ENCODE measurements at regions not wholly inside any gene's neighbourhood (a gene's known extent, or its start where the extent isn't known, plus 50 kb on each side); places are given as distances from the start of the nearest gene placed in this dataset.
"Not testable (repeated sequence)": the region's sequence is repeated elsewhere in the genome, so short reads cannot be mapped to it uniquely, and the experiment has no call there.

GRCh38 chr1:191519519-191519918, 638.7 kb upstream of the RGS18 start:
- no peak for DNase-seq (ENCODE audit: low spot score in 2 of 2)
- H3K9me3 ChIP-seq = no peaks in the 10 kb centered on the region
- no peaks in the 10 kb centered on the region for H3K4me1 ChIP-seq
- intact Hi-C loops (cut with DNase I; ENCODE audit: low total_unique reads) = no loop called here
- no peaks in the 10 kb centered on the region for H3K36me3 ChIP-seq
- no peak for TF ChIP-seq POLR2AphosphoS5 (IDR thresholded peaks at IDR 0.05)
- TF ChIP-seq POLR2A (IDR thresholded peaks at IDR 0.05) = no peak
- TF ChIP-seq CTCF (IDR thresholded peaks at IDR 0.05) = no peak
- no peak overlapping the region for H3K27ac ChIP-seq
- H3K4me3 ChIP-seq = no peak overlapping the region
- no peaks in the 10 kb centered on the region for H3K27me3 ChIP-seq

- intact Hi-C loops (cut with DNase I; ENCODE audit: low total_unique reads) = no loop called here
- Histone ChIP-seq H3K9me3 (peaks cover 0 to 4% of the 10 kb centered on the region in 2 donors), H3K27ac (no peak overlapping the region), H3K27me3 (no peaks in the 10 kb centered on the region), H3K36me3 (no peaks in the 10 kb centered on the region), H3K4me3 (no peak overlapping the region), H3K4me1 (no peaks in the 10 kb centered on the region)
- no peak for DNase-seq (ENCODE audit: low spot score in 2 of 2)
- TF ChIP-seq POLR2A (IDR thresholded peaks at IDR 0.05) (no peak), POLR2AphosphoS5 (IDR thresholded peaks at IDR 0.05) (no peak), CTCF (IDR thresholded peaks at IDR 0.05) (no peak)
These were observed 637.9 kb upstream of the RGS18 start for GRCh38 chr1:191520345-191520744.

GRCh38 chr1:191525944-191526343, 632.3 kb upstream of the RGS18 start:
- H3K27me3 ChIP-seq; DNase-seq (ENCODE audit: low spot score in 2 of 2); intact Hi-C loops (cut with DNase I; ENCODE audit: low total_unique reads); H3K4me1 ChIP-seq; H3K27ac ChIP-seq; H3K4me3 ChIP-seq; H3K36me3 ChIP-seq; H3K9me3 ChIP-seq: not testable (repeated sequence)

- intact Hi-C loops (cut with DNase I; ENCODE audit: low total_unique reads) = no loop called here
- no peaks in the 10 kb centered on the region for H3K4me1 ChIP-seq
- peak in 1 of 2 donors; percentile 42 for DNase-seq (ENCODE audit: low spot score in 2 of 2)
- no peak overlapping the region for H3K4me3 ChIP-seq
- H3K27ac ChIP-seq = peak overlapping the region; percentile 50 to 51
- peaks cover 3 to 4% of the 10 kb centered on the region in 2 donors for H3K9me3 ChIP-seq
- H3K36me3 ChIP-seq = no peaks in the 10 kb centered on the region
- peak in 1 of 3 donors; percentile 27 for TF ChIP-seq POLR2AphosphoS5 (IDR thresholded peaks at IDR 0.05)
- TF ChIP-seq CTCF (IDR thresholded peaks at IDR 0.05) = no peak
- no peaks in the 10 kb centered on the region for H3K27me3 ChIP-seq
These were observed 630.0 kb upstream of the RGS18 start for GRCh38 chr1:191528275-191528674.

GRCh38 chr1:191530928-191531327, 627.3 kb upstream of the RGS18 start:
- Histone ChIP-seq H3K4me1 (no peaks in the 10 kb centered on the region), H3K27me3 (no peaks in the 10 kb centered on the region), H3K36me3 (no peaks in the 10 kb centered on the region), H3K4me3 (no peak overlapping the region), H3K9me3 (peaks cover 0 to 3% of the 10 kb centered on the region in 2 donors), H3K27ac (no peak overlapping the region)
- TF ChIP-seq CTCF (IDR thresholded peaks at IDR 0.05) (no peak), POLR2AphosphoS5 (IDR thresholded peaks at IDR 0.05) (no peak), POLR2A (IDR thresholded peaks at IDR 0.05) (no peak)
- DNase-seq (ENCODE audit: low spot score in 2 of 2) = no peak
- intact Hi-C loops (cut with DNase I; ENCODE audit: low total_unique reads) = no loop called here

GRCh38 chr1:191533254-191533653, 625.0 kb upstream of the RGS18 start:
- TF ChIP-seq POLR2A (IDR thresholded peaks at IDR 0.05) (no peak), CTCF (IDR thresholded peaks at IDR 0.05) (no peak), POLR2AphosphoS5 (IDR thresholded peaks at IDR 0.05) (no peak)
- H3K27ac ChIP-seq = no peak overlapping the region
- intact Hi-C loops (cut with DNase I; ENCODE audit: low total_unique reads) = no loop called here
- H3K36me3 ChIP-seq = no peaks in the 10 kb centered on the region
- H3K4me3 ChIP-seq = no peak overlapping the region
- no peaks in the 10 kb centered on the region for H3K27me3 ChIP-seq
- H3K9me3 ChIP-seq = peaks cover 3 to 11% of the 10 kb centered on the region in 2 donors
- no peak for DNase-seq (ENCODE audit: low spot score in 2 of 2)
- H3K4me1 ChIP-seq = no peaks in the 10 kb centered on the region
